Activated effector memory CD4-positive, alpha-beta T cell treated with anti-CD3 and anti-CD28 coated beads, Interleukin-2, amount 50 U/mL, for 16 hours (primary cell): ENCODE measurements at regions not wholly inside any gene's neighbourhood (a gene's known extent, or its start where the extent isn't known, plus 50 kb on each side); places are given as distances from the start of the nearest gene placed in this dataset.

Source experiments
- DNase-seq: peaks from one replicate; pipeline ENCODE4 v3.0.0-alpha.2; 2020

DNA sequence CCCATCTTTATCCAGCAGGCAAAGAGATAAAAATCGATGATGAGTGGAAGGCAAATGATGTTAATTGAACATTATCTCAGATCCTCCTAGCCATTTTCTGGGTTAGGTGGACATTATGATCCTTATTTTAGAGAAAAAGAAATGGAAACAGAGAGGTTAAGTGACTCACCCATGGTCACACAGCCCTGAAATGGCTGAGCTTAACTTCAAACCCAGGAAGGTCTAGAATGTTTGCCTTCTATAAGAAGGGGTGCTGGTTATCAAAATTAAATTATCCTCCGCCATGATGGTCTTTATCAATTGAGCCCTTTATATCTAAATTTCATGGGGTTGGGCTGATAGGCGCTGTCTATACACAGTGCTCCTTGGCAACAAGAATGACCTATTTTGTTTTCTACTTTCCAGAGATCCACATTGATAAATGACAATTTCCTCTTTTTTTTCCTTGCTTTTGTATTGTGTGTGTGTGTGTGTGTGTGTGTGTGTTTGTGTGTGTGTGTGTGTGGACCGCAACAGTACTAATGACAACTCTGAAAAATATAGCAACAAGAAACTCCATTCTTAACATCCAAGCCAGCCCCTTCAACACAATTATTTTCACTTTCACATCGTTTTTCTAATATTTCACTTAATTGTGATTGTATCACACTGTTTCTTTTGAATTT lies 571.9 kb downstream of the VRK1 start:
- no peak for DNase-seq

GRCh38 chr14:97369901-97370300 lies 572.7 kb downstream of the VRK1 start:
- DNase-seq: no peak

GRCh38 chr14:97376310-97376709 lies 579.1 kb downstream of the VRK1 start:
- no peak for DNase-seq

- DNase-seq: no peak
These were observed 580.4 kb downstream of the VRK1 start for GRCh38 chr14:97377550-97377949.

DNA sequence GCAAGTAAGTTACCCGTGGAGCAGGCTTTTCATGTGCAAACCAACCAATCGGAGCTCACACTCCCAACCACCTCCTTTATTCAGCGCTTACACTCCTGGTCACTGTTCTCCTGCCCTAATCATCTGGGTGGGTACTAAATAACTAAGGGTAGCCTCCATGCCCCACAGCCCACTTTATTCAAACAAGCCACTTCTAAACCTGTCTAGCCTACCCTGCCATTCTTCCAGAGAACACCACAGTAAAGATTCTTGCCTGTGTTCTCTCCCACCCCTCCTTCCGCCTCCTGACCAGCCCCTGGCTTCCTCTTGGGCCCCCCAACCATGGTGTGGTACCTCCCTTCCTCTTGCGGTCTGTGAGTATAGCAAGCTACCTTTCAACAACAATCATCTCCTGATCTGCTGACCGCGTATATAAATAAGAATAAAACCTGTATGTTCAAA lies 581.9 kb downstream of the VRK1 start:
- no peak for DNase-seq

GRCh38 chr14:97380539-97380941 lies 583.4 kb downstream of the VRK1 start:
- peak; percentile 86 for DNase-seq

- no peak for DNase-seq
These were observed 584.1 kb downstream of the VRK1 start for GRCh38 chr14:97381309-97381708.

DNA sequence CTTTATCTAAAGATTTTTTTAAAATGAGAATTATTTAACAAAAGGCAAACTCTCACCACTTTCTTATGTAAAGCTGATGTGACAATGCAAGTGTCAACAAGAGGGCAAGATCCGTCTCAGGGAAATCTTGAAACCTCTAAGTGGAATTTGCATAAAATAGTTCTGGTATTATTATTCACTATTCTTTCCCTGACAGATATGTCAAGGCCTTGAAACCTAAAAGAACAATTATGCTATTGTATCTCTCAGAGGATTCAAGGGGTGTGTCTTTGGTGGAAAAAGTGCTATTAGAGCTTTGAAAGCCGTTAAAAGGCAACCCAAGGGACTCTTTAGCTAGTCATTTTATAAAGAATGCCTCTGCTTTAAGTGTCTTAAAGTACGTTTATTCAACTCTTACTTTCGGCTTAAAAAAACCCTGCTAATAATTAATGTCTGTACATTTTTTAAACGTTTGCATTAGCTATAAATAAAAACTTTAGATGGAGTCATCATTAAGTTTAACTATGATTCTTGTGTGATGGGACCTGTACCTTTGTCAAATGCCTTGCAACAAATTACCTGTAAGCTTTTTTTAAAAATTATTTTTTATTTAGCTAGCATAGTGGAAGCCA lies 585.5 kb downstream of the VRK1 start:
- no peak for DNase-seq

DNA sequence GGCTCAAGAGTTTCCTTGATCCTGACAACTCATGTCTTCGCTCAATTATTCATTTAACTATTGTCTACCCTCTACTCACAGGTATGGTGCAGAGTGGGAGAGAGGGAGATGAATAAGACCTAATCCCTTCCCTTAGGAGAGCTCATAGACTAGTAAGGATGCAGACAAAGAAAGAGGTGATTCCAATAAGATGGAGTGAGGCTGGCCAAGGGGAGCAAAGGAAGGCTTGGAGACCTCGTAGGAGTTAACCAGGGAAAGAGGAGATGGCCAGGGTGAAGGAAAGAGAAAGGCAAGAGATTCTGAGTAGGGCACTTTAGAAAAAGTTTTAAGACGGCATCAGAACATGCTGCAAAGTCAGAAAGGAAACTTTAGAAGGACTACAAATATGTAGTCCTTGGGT lies 588.5 kb downstream of the VRK1 start:
- DNase-seq: no peak

DNA sequence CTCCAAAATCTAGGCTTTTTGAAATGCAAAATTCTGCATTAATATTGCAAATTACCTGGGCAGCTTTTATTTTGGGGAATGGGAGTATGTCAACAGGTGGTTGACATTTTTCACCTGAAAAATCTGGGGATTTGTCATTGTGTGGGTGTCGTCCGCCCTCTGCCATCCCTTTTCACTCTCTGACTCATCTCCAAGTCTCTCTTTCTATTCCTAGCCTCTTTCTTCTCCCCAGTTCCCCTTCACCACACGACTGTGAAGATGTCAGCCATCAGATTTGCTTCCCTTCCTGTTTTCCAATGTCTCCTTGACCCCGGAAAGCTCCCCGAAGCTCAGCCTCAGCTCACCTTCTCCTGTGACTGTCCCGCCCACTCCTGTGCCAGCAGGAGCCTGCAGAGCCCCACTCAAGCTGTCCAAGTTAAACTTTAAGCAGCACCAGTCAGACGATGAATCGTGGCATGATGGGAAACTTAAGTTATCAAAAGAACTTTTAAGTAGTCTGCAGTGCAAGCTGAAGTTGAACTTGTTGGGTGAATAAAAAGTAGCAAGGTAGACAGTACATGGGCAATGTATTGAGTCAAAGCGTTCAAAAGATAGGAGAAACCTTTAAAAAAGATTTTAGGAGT lies 590.2 kb downstream of the VRK1 start:
- no peak for DNase-seq

DNA sequence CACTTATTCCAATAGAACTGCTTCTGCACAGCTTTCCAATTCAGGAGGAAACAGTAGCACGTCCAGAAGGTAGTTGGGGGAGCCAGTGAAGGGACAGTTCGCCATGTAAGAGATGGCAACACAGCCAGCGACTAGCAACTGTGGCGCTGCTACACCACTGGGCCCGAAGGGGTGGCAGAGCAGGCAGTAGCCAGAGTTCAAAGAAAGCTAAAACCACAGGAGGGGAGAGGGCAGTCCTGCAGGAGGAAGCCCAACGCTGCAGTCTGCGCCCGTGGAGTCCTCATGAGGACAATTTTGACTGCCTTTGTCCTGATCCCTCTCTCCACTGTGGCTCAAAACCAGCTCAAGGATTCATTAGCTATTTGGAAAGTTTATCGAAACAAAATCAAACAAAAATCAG lies 591.2 kb downstream of the VRK1 start:
- no peak for DNase-seq

DNA sequence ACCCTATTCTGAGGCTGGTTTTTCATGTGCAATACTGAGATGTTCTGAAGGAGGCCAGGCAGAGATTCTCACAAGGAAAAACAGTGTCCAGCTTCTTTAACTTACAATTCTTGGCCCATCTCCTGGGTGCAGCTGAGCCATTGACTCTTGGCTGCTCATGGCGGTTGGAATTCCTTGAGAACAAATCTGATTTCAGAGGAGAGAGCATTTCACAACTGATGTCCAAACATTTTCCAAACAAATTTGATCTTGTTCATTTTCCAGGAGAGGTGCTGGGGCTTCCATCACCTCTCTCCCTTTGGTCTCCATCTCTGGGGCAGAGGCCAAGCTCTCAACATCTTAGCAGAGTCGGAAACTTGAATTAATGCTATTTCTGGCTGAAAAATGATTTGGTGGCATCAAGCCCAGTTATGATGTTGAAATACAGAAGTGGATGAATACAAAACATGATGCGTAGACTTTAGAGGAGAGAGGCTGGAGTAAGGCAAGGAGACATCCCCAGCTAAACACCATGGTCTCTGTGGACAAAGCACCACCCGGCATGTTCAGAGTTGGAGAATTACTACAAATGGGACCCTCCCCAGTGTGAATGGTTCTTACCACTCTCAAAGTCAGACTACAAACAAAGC lies 593.0 kb downstream of the VRK1 start:
- no peak for DNase-seq

DNA sequence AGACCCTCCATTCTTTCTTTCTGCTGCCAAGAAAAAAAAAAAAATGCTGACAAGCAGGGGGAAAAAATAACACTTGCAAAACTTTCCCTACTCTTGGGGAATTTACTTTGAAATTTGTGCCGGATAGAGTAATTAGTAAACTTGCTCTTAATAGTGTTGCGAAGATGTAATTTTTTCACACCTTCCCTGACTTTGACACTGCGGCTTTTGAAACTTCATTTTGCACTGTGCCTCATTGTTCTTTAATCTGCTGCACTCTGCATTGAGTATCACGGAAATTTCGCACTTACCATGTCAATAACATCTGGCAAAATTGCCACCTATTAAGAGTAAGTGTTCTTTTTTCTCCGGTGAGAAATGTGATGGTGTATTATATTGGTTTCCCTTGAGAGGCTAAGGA lies 596.1 kb downstream of the VRK1 start:
- DNase-seq: no peak

DNA sequence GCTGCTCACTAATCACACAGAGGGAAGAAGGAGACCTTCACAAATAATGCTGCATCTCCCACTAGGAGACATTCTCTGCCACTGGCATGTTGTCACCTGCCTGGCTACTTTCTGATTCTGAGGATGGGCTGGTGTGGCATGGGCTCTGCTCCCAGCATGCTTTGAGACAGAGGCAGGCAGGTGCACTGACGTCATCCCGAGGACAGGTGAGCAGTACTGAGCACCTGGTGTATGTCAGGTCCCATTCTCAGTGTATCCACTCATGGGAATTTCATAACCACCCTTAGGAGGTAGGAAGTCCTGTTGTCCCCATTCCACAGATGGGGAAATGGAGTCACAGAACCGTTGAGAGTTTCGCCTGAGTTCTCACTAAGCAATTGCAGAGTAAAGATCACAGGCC lies 597.9 kb downstream of the VRK1 start:
- no peak for DNase-seq

- no peak for DNase-seq
These were observed 604.5 kb downstream of the VRK1 start for GRCh38 chr14:97401714-97402113.

DNA sequence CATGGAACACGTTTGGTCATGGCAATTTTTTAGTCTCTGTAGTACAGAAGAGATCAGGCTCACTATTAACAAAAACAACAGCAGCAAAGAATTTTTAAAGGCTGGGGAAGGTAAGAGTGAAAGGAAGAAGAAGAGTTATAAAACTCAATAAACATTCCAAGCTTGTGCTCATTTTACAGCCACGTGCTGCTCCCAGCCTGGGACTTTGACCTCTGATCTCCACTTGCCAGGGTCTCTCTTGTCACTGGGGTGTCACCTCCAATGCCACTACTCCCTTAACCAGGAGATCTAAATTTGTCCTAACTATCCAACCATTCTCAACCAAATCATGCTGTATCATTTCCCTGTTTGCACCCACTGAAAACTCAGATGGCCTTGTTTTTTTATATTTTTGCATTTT lies 605.1 kb downstream of the VRK1 start:
- DNase-seq: no peak

- DNase-seq: no peak
These were observed 610.7 kb downstream of the VRK1 start for GRCh38 chr14:97407701-97408407.

DNA sequence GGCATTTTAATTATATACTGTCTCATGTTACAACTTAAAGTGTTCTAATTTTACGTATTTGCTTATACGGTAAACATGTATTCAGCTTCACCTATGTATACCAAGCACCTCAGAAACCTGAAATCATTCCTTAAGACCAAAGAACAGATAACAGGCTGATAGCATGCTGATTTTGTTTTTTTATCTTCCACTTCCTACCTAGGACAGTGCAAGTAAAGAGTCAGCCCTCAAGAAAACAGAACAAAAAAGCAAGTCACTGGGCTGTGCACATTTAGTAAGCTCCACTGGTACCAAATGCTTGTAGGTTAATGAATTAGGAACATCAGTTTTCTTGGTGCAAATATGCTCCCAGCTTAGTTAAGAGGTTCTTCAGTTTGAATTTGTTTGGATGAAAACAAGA lies 611.3 kb downstream of the VRK1 start:
- DNase-seq: no peak

DNA sequence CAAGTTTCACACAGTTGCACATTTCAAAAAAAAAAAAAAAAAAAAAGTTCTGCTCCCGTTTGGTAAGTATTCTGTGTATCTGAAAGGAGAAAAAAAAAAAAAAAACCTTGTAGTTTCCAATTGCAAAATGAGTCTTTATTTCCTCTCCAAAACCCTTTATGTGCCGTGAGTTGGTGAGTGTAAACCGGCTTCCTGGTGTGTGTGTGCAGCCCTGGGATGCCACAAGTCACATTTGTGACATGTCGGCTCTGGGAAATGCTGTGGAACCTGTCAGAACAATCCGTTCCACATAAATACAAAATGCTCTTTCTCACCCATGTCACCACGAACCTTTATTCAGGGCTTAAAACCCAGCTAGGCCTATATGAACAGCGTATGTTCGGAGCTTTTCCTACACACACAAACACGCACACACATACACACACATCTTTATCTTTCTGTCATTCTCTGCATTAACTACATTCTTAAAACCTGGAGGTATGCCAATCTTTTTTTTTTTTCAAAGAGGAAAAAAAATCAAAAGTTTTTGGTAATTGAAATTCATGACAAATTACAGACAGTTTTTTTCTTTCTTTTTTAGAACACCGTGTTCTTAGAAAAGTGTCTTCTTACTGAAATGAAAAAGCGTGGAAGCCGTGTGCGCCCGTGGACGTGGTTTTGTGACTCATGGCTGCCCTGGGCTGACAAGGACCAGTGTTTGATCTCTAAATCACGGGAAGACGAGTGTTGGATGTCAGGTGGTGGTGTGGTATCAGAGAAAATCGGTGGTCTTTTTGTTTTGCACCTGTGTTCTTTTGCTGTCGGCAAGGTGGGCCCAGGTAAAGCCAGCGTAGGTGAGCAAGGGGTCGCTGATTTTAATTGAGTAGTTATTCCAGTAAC lies 612.0 kb downstream of the VRK1 start:
- peak; percentile 79 for DNase-seq

GRCh38 chr14:97410667-97411620 lies 613.8 kb downstream of the VRK1 start:
- DNase-seq: no peak

GRCh38 chr14:97411938-97412612 lies 614.9 kb downstream of the VRK1 start:
- DNase-seq: no peak
